Astrocyte of the cerebellum (primary cell): ENCODE measurements at regions not wholly inside any gene's neighbourhood (a gene's known extent, or its start where the extent isn't known, plus 50 kb on each side); places are given as distances from the start of the nearest gene placed in this dataset.

Experiments
- DNase-seq: peaks from one replicate; pipeline ENCODE4 v3.0.0-alpha.2; 2011; ENCODE audit warnings: low read depth
- H3K4me3 ChIP-seq: 2 replicates; pipeline ENCODE4 v1.5.1; 2011; ENCODE audit warnings: mild to moderate bottlenecking, low read depth, low read length, moderate library complexity
- in situ Hi-C: cut with HindIII; loops from 2 replicates; pipeline ENCODE4 v1.10.0; 2017; ENCODE audit warnings: low sequenced_read_pairs
- TF ChIP-seq, protein P1 (sequence below): IDR thresholded peaks from 2 replicates; pipeline ENCODE4 v1.5.1; 2012; ENCODE audit warnings: low read length, low read depth, moderate library complexity, mild to moderate bottlenecking; ENCODE audit errors: missing control alignments

GRCh38 chr5:56498759-56499395 is 265.7 kb upstream of the ANKRD55 start:
- no peak overlapping the region for H3K4me3 ChIP-seq
- TF ChIP-seq, protein P1, sequence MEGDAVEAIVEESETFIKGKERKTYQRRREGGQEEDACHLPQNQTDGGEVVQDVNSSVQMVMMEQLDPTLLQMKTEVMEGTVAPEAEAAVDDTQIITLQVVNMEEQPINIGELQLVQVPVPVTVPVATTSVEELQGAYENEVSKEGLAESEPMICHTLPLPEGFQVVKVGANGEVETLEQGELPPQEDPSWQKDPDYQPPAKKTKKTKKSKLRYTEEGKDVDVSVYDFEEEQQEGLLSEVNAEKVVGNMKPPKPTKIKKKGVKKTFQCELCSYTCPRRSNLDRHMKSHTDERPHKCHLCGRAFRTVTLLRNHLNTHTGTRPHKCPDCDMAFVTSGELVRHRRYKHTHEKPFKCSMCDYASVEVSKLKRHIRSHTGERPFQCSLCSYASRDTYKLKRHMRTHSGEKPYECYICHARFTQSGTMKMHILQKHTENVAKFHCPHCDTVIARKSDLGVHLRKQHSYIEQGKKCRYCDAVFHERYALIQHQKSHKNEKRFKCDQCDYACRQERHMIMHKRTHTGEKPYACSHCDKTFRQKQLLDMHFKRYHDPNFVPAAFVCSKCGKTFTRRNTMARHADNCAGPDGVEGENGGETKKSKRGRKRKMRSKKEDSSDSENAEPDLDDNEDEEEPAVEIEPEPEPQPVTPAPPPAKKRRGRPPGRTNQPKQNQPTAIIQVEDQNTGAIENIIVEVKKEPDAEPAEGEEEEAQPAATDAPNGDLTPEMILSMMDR = no peak
- in situ Hi-C loops = no loop called here
- no peak for DNase-seq

DNA sequence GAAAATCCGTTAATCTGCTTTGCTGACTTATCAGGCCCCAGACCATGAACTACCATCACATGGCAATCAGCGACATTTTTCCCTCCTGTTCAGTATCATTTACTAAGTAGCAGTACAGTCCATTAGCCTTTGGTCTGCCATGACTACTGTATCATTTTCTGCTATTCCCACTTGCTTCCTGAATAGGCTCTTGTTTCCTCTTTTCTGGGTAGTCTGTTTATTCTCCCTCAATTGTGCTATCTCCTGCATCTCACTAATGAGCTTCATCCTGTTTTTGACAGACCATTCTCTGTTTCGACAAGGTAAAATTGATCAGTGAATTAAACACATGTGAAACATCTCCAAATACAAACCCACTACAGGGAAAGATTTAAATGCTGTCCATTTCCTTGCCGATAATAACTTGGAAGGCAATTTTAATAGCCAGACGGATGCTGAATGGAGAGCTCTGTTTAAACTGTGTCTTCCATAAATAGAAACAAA is 263.5 kb upstream of the ANKRD55 start:
- in situ Hi-C loops = no loop called here
- H3K4me3 ChIP-seq = no peak overlapping the region
- TF ChIP-seq, protein P1 = no peak
- no peak for DNase-seq

DNA sequence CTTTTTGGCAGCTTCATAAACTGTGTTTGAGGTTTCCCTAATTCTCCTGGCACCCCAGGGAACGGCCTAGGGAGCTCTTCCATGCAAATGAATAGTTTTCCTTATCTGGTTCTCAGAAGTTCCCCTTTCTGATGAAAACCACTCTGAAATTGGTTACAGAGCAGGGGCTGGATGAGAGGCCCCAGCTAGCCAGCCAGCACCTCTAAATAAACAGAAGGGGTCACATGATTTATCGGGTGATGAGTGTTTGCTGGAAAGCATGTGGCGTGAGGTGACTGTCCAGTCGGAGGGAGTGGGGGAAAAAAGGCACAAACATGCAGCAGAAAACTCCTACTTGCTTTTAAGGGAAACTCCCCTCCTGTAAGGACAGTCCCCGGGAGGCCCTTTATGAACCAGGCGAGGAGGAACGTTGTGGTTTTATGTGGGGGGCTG is 261.2 kb upstream of the ANKRD55 start:
- TF ChIP-seq, protein P1 = no peak
- DNase-seq = no peak
- in situ Hi-C loops = no loop called here
- H3K4me3 ChIP-seq = no peak overlapping the region

GRCh38 chr5:56493766-56494165 is 260.6 kb upstream of the ANKRD55 start:
- TF ChIP-seq, protein P1 = no peak
- in situ Hi-C loops = no loop called here
- no peak overlapping the region for H3K4me3 ChIP-seq
- DNase-seq = no peak

DNA sequence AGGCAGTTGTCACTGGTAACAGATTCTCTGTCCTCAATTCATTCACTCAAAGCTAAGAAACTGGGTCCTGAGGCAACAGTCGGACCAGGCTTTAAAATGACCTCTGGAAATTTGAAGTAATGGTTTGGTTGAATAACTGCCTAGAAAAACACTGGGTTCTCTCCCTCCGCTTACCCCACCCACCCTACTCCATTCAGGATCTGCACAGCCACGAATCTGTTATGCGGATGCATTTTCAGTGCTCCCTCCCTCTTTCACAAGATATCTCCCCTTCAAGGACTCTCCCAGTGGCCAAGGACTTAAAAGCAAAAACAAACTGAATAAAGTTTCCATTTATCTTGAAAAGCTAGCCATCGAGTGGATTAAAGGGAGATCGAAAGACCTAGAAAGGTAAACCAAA is 260.2 kb upstream of the ANKRD55 start:
- no peak overlapping the region for H3K4me3 ChIP-seq
- no peak for DNase-seq
- TF ChIP-seq, protein P1 = no peak
- in situ Hi-C loops = no loop called here

DNA sequence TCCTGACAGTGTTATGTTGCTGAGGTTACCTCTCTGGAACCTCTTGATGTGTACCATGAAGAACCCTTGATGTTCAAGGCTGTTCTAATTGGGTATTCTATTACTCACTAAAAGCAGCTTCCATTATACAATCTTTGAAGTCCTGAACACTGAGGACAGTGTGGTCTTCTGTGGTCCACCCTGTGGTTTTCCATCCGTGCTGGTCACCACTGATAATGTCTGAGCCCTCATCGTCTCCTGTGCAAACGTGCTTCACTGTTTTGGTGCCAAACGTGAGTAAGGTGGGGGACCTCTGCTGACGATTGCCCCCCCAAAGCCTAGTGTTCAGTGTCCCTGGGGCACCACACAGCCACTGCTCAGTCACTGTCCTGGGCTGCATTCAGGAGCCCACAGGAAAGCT is 259.7 kb upstream of the ANKRD55 start:
- DNase-seq = no peak
- in situ Hi-C loops = no loop called here
- TF ChIP-seq, protein P1 = no peak
- H3K4me3 ChIP-seq = no peak overlapping the region
